Fibroblast of lung (primary cell): ENCODE measurements at regions not wholly inside any gene's neighbourhood (a gene's known extent, or its start where the extent isn't known, plus 50 kb on each side); places are given as distances from the start of the nearest gene placed in this dataset.

Experiments used
- EZH2 ChIP-seq: IDR thresholded peaks from 2 replicates; pipeline ENCODE4 v1.5.1; 2012; ENCODE audit warnings: low read length, control low read depth, mild to moderate bottlenecking; ENCODE audit errors: missing control alignments
- TF ChIP-seq, protein P1 (sequence below), 2 donors: IDR thresholded peaks in 1 of 2; conservative IDR thresholded peaks in 1 of 2; 1 replicate in 1 of 2; 2 replicates in 1 of 2; pipeline ENCODE4 v1.5.1; 2011 to 2012; ENCODE audit warnings: low read length in 2 of 2, control low read depth in 1 of 2, inconsistent platforms in 1 of 2, low read depth in 1 of 2, mild to moderate bottlenecking in 1 of 2

DNA sequence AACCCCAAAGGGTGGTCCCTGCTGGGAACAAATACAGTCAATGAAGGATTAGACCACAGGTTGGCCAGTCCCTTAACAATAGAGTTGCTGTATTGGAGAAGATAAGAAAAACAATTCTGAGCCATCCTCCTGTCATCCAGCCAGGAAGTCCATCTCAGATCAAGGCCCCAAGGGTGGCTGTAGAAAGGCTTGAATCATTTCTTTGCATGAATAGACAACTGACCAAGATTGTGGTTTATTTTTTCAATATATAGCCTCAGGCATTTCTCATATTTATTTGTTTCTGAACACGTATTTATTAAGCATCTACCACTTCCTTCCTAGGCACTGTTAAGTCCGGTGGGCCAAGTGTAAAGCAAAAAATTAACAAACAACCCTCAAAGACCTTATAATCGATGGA lies 274.4 kb upstream of the SLC14A2 start:
- TF ChIP-seq, protein P1, sequence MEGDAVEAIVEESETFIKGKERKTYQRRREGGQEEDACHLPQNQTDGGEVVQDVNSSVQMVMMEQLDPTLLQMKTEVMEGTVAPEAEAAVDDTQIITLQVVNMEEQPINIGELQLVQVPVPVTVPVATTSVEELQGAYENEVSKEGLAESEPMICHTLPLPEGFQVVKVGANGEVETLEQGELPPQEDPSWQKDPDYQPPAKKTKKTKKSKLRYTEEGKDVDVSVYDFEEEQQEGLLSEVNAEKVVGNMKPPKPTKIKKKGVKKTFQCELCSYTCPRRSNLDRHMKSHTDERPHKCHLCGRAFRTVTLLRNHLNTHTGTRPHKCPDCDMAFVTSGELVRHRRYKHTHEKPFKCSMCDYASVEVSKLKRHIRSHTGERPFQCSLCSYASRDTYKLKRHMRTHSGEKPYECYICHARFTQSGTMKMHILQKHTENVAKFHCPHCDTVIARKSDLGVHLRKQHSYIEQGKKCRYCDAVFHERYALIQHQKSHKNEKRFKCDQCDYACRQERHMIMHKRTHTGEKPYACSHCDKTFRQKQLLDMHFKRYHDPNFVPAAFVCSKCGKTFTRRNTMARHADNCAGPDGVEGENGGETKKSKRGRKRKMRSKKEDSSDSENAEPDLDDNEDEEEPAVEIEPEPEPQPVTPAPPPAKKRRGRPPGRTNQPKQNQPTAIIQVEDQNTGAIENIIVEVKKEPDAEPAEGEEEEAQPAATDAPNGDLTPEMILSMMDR (conservative IDR thresholded peaks at IDR 0.05 in 1 of 2, IDR thresholded peaks at IDR 0.05 in 1 of 2; ENCODE audit: low read depth in 1 of 2, low read length in 2 of 2) = no peak
- TF ChIP-seq EZH2 = no peak
